B cell (primary cell): ENCODE measurements at regions not wholly inside any gene's neighbourhood (a gene's known extent, or its start where the extent isn't known, plus 50 kb on each side); places are given as distances from the start of the nearest gene placed in this dataset.

Experiments used
- EZH2 ChIP-seq: IDR thresholded peaks from 2 replicates; pipeline ENCODE4 v1.6.1; 2012; ENCODE audit warnings: borderline replicate concordance, low read depth, mild to moderate bottlenecking, moderate library complexity, low read length; ENCODE audit not compliant: insufficient read depth, poor library complexity, severe bottlenecking
- TF ChIP-seq, protein P1 (sequence below): fragments of 200-600 bp; IDR thresholded peaks from one replicate; pipeline ENCODE4 v1.8.0; 2022; ENCODE audit warnings: antibody characterized with exemption, mild to moderate bottlenecking

DNA sequence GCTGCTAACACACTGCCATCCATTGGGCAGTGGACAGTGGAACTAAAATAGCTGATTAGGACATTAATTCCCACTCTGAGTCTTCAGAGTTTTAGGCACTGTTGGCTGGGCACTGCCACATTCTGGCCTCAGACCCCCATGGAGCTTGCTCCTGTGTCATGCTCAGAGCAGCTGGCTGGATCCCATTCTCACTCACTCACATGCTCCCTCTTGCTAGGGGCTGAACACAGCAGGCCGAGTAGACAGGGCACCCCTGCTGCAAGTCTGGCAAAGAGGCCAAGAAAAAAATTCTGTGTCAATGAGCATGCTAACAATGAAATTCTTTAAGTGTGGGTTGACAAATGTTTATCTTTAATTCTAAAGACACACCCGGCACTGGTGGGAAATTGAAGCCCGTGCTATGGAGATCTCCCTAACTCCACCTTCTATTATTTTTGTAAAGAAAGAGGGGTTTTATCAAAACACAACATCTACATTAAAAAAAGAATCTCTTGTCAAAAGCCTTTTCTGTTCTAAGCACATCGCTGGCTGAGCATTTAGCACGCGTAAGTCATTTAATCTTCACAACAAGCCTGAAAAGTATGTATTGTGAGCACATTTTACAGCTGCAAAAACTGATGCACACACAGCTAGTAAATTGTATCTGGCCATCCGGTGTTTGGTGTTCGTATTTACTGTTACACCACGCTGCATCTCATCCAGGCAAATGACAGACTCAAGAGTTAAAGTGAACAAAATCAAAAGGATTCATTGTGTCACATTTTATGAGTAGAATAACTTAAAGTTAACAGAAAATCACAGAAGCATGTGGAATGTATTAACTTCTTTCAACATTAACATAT is 362.1 kb downstream of the PLOD2 start:
- TF ChIP-seq, protein P1, sequence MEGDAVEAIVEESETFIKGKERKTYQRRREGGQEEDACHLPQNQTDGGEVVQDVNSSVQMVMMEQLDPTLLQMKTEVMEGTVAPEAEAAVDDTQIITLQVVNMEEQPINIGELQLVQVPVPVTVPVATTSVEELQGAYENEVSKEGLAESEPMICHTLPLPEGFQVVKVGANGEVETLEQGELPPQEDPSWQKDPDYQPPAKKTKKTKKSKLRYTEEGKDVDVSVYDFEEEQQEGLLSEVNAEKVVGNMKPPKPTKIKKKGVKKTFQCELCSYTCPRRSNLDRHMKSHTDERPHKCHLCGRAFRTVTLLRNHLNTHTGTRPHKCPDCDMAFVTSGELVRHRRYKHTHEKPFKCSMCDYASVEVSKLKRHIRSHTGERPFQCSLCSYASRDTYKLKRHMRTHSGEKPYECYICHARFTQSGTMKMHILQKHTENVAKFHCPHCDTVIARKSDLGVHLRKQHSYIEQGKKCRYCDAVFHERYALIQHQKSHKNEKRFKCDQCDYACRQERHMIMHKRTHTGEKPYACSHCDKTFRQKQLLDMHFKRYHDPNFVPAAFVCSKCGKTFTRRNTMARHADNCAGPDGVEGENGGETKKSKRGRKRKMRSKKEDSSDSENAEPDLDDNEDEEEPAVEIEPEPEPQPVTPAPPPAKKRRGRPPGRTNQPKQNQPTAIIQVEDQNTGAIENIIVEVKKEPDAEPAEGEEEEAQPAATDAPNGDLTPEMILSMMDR: no peak
- TF ChIP-seq EZH2: no peak
